IPS-18a (cell line): ENCODE measurements at regions not wholly inside any gene's neighbourhood (a gene's known extent, or its start where the extent isn't known, plus 50 kb on each side); places are given as distances from the start of the nearest gene placed in this dataset.

ENCODE experiments used
- H3K27ac ChIP-seq: one replicate; pipeline ENCODE4 v1.5.1; 2013; ENCODE audit warnings: low read length
- H3K27me3 ChIP-seq: one replicate; pipeline ENCODE4 v1.6.1; 2013; ENCODE audit warnings: mild to moderate bottlenecking, low read length; ENCODE audit not compliant: control insufficient read depth, insufficient read depth
- H3K36me3 ChIP-seq: one replicate; pipeline ENCODE4 v1.6.1; 2013; ENCODE audit warnings: low read depth, low read length; ENCODE audit not compliant: control insufficient read depth
- H3K4me1 ChIP-seq: one replicate; pipeline ENCODE4 v1.6.1; 2013; ENCODE audit warnings: low read depth, low read length; ENCODE audit not compliant: control insufficient read depth
- H3K4me3 ChIP-seq: one replicate; pipeline ENCODE4 v1.5.1; 2013; ENCODE audit warnings: low read length
- H3K9ac ChIP-seq: one replicate; pipeline ENCODE4 v1.6.1; 2013; ENCODE audit warnings: mild to moderate bottlenecking, low read length, moderate library complexity
- H3K9me3 ChIP-seq: one replicate; pipeline ENCODE4 v1.6.1; 2013; ENCODE audit warnings: low read depth, low read length; ENCODE audit not compliant: control insufficient read depth

- Histone ChIP-seq H3K4me3 (no peak overlapping the region), H3K27ac (no peak overlapping the region), H3K27me3 (no peaks in the 10 kb centered on the region), H3K36me3 (no peaks in the 10 kb centered on the region), H3K4me1 (peaks cover 11% of the 10 kb centered on the region), H3K9me3 (no peaks in the 10 kb centered on the region), H3K9ac (no peak overlapping the region)
Measured at GRCh38 chr4:151953312-151953711, 192.5 kb upstream of the GATB start.

GRCh38 chr4:151952711-151953254 lies 192.0 kb upstream of the GATB start:
- Histone ChIP-seq H3K27me3 (no peaks in the 10 kb centered on the region), H3K4me1 (peaks cover 11% of the 10 kb centered on the region), H3K4me3 (no peak overlapping the region), H3K27ac (no peak overlapping the region), H3K9me3 (no peaks in the 10 kb centered on the region), H3K36me3 (no peaks in the 10 kb centered on the region), H3K9ac (no peak overlapping the region)

GRCh38 chr4:151952137-151952536 lies 191.3 kb upstream of the GATB start:
- no peak overlapping the region for H3K4me3 ChIP-seq
- no peaks in the 10 kb centered on the region for H3K27me3 ChIP-seq
- no peaks in the 10 kb centered on the region for H3K9me3 ChIP-seq
- no peak overlapping the region for H3K9ac ChIP-seq
- H3K36me3 ChIP-seq, result no peaks in the 10 kb centered on the region
- H3K27ac ChIP-seq, result no peak overlapping the region
- peaks cover 7% of the 10 kb centered on the region for H3K4me1 ChIP-seq

GRCh38 chr4:151951671-151952050 lies 190.9 kb upstream of the GATB start:
- H3K27ac ChIP-seq, result no peak overlapping the region
- H3K27me3 ChIP-seq, result no peaks in the 10 kb centered on the region
- peaks cover 2% of the 10 kb centered on the region for H3K4me1 ChIP-seq
- no peak overlapping the region for H3K4me3 ChIP-seq
- H3K36me3 ChIP-seq, result no peaks in the 10 kb centered on the region
- H3K9ac ChIP-seq, result no peak overlapping the region
- no peaks in the 10 kb centered on the region for H3K9me3 ChIP-seq

- H3K4me1 ChIP-seq, result no peaks in the 10 kb centered on the region
- H3K9ac ChIP-seq, result no peak overlapping the region
- no peaks in the 10 kb centered on the region for H3K9me3 ChIP-seq
- H3K36me3 ChIP-seq, result no peaks in the 10 kb centered on the region
- no peak overlapping the region for H3K27ac ChIP-seq
- no peaks in the 10 kb centered on the region for H3K27me3 ChIP-seq
- no peak overlapping the region for H3K4me3 ChIP-seq
Measured at GRCh38 chr4:151950993-151951670, 190.3 kb upstream of the GATB start.

GRCh38 chr4:151948351-151949016 lies 187.7 kb upstream of the GATB start:
- Histone ChIP-seq H3K36me3 (no peaks in the 10 kb centered on the region), H3K4me1 (no peaks in the 10 kb centered on the region), H3K9ac (no peak overlapping the region), H3K9me3 (no peaks in the 10 kb centered on the region), H3K4me3 (no peak overlapping the region), H3K27ac (no peak overlapping the region), H3K27me3 (no peaks in the 10 kb centered on the region)

- Histone ChIP-seq H3K27ac (no peak overlapping the region), H3K27me3 (no peaks in the 10 kb centered on the region), H3K9me3 (no peaks in the 10 kb centered on the region), H3K4me1 (no peaks in the 10 kb centered on the region), H3K36me3 (no peaks in the 10 kb centered on the region), H3K9ac (no peak overlapping the region), H3K4me3 (no peak overlapping the region)
Measured at GRCh38 chr4:151946718-151947117, 185.9 kb upstream of the GATB start.

GRCh38 chr4:151942971-151943370 lies 182.2 kb upstream of the GATB start:
- Histone ChIP-seq H3K4me1 (no peaks in the 10 kb centered on the region), H3K36me3 (no peaks in the 10 kb centered on the region), H3K9me3 (no peaks in the 10 kb centered on the region), H3K27me3 (no peaks in the 10 kb centered on the region), H3K27ac (no peak overlapping the region), H3K4me3 (no peak overlapping the region), H3K9ac (no peak overlapping the region)

- Histone ChIP-seq H3K9ac (no peak overlapping the region), H3K4me3 (no peak overlapping the region), H3K27ac (no peak overlapping the region), H3K4me1 (no peaks in the 10 kb centered on the region), H3K27me3 (no peaks in the 10 kb centered on the region), H3K36me3 (no peaks in the 10 kb centered on the region), H3K9me3 (no peaks in the 10 kb centered on the region)
Measured at GRCh38 chr4:151940926-151941617, 180.3 kb upstream of the GATB start.

GRCh38 chr4:151940291-151940690 lies 179.5 kb upstream of the GATB start:
- no peak overlapping the region for H3K9ac ChIP-seq
- H3K27me3 ChIP-seq, result no peaks in the 10 kb centered on the region

GRCh38 chr4:151939670-151940069 lies 178.9 kb upstream of the GATB start:
- no peak overlapping the region for H3K4me3 ChIP-seq
- H3K27me3 ChIP-seq, result no peaks in the 10 kb centered on the region
- no peaks in the 10 kb centered on the region for H3K36me3 ChIP-seq
- H3K9ac ChIP-seq, result no peak overlapping the region
- no peaks in the 10 kb centered on the region for H3K9me3 ChIP-seq
- H3K27ac ChIP-seq, result no peak overlapping the region
- H3K4me1 ChIP-seq, result no peaks in the 10 kb centered on the region

More at GRCh38 chr4:151940291-151940690, 179.5 kb upstream of the GATB start:
- Histone ChIP-seq H3K4me3 (no peak overlapping the region), H3K27ac (no peak overlapping the region), H3K4me1 (no peaks in the 10 kb centered on the region), H3K36me3 (no peaks in the 10 kb centered on the region), H3K9me3 (no peaks in the 10 kb centered on the region)
